HFFc6 (cell line): ENCODE measurements at regions not wholly inside any gene's neighbourhood (a gene's known extent, or its start where the extent isn't known, plus 50 kb on each side); places are given as distances from the start of the nearest gene placed in this dataset.
"Not testable (repeated sequence)": the region's sequence is repeated elsewhere in the genome, so short reads cannot be mapped to it uniquely, and the experiment has no call there.

Source experiments
- DNase-seq: peaks from one replicate; pipeline ENCODE4 v3.0.0-alpha.2; 2018
- H3K27ac Mint-ChIP-seq: 2 replicates; pipeline ENCODE4 v1.8.0; 2020; ENCODE audit warnings: mild to moderate bottlenecking, mixed read lengths
- H3K27me3 Mint-ChIP-seq: 2 replicates; pipeline ENCODE4 v1.8.0; 2021; ENCODE audit warnings: mild to moderate bottlenecking, moderate library complexity, mixed read lengths; ENCODE audit not compliant: insufficient read depth
- H3K36me3 Mint-ChIP-seq: 2 replicates; pipeline ENCODE4 v1.8.0; 2021; ENCODE audit warnings: low read depth, mixed read lengths
- H3K4me1 Mint-ChIP-seq: 2 replicates; pipeline ENCODE4 v1.8.0; 2020; ENCODE audit warnings: low read depth, mixed read lengths
- H3K4me3 Mint-ChIP-seq: 2 replicates; pipeline ENCODE4 v1.8.0; 2020; ENCODE audit warnings: mild to moderate bottlenecking, moderate library complexity, mixed read lengths
- H3K9me3 Mint-ChIP-seq: 2 replicates; pipeline ENCODE4 v1.8.0; 2020; ENCODE audit warnings: mild to moderate bottlenecking, mixed read lengths
- CTCF ChIP-seq: fragments of 200-600 bp; sonication (generic); IDR thresholded peaks from 2 replicates; pipeline ENCODE4 v1.5.0; 2021; ENCODE audit warnings: antibody characterized with exemption, mild to moderate bottlenecking

- H3K27ac Mint-ChIP-seq = no peak overlapping the region
- H3K36me3 Mint-ChIP-seq = peaks cover 3% of the 10 kb centered on the region; the same call in 1 of the 2 replicates
- no peaks in the 10 kb centered on the region for H3K27me3 Mint-ChIP-seq
- TF ChIP-seq CTCF = no peak
- no peaks in the 10 kb centered on the region for H3K4me1 Mint-ChIP-seq
- no peak for DNase-seq
- peaks cover 43% of the 10 kb centered on the region for H3K9me3 Mint-ChIP-seq
- no peak overlapping the region for H3K4me3 Mint-ChIP-seq
Observed at GRCh38 chr7:109456116-109456515, 886.4 kb downstream of the DNAJB9 start.

GRCh38 chr7:109460296-109460695 lies 890.6 kb downstream of the DNAJB9 start:
- H3K9me3 Mint-ChIP-seq = peaks cover 12% of the 10 kb centered on the region
- no peaks in the 10 kb centered on the region for H3K4me1 Mint-ChIP-seq
- no peaks in the 10 kb centered on the region for H3K27me3 Mint-ChIP-seq
- DNase-seq = no peak
- no peaks in the 10 kb centered on the region for H3K36me3 Mint-ChIP-seq
- H3K27ac Mint-ChIP-seq = no peak overlapping the region
- H3K4me3 Mint-ChIP-seq = no peak overlapping the region
- no peak for TF ChIP-seq CTCF

- peaks cover 11% of the 10 kb centered on the region for H3K9me3 Mint-ChIP-seq
- no peak for DNase-seq
- no peak overlapping the region for H3K4me3 Mint-ChIP-seq
- no peaks in the 10 kb centered on the region for H3K36me3 Mint-ChIP-seq
- no peak overlapping the region for H3K27ac Mint-ChIP-seq
- TF ChIP-seq CTCF = no peak
- no peaks in the 10 kb centered on the region for H3K27me3 Mint-ChIP-seq
- no peaks in the 10 kb centered on the region for H3K4me1 Mint-ChIP-seq
Observed at GRCh38 chr7:109462171-109462570, 892.5 kb downstream of the DNAJB9 start.

GRCh38 chr7:109467729-109468128 lies 898.1 kb downstream of the DNAJB9 start:
- H3K27me3 Mint-ChIP-seq, H3K27ac Mint-ChIP-seq, H3K36me3 Mint-ChIP-seq, H3K4me1 Mint-ChIP-seq, DNase-seq, H3K4me3 Mint-ChIP-seq, H3K9me3 Mint-ChIP-seq: not testable (repeated sequence)

GRCh38 chr7:109473172-109473571 lies 903.5 kb downstream of the DNAJB9 start:
- no peaks in the 10 kb centered on the region; the same call in 1 of the 2 replicates for H3K36me3 Mint-ChIP-seq
- H3K9me3 Mint-ChIP-seq = peaks cover 9% of the 10 kb centered on the region
- H3K4me3 Mint-ChIP-seq = no peak overlapping the region
- H3K4me1 Mint-ChIP-seq = no peaks in the 10 kb centered on the region
- DNase-seq = no peak
- no peak overlapping the region for H3K27ac Mint-ChIP-seq
- H3K27me3 Mint-ChIP-seq = no peaks in the 10 kb centered on the region
- no peak for TF ChIP-seq CTCF

GRCh38 chr7:109476409-109476808 lies 906.7 kb downstream of the DNAJB9 start:
- H3K27me3 Mint-ChIP-seq = no peaks in the 10 kb centered on the region
- no peak for DNase-seq
- peaks cover 8% of the 10 kb centered on the region for H3K9me3 Mint-ChIP-seq
- H3K4me3 Mint-ChIP-seq = no peak overlapping the region
- no peak overlapping the region for H3K27ac Mint-ChIP-seq
- no peaks in the 10 kb centered on the region; the same call in 1 of the 2 replicates for H3K36me3 Mint-ChIP-seq
- H3K4me1 Mint-ChIP-seq = no peaks in the 10 kb centered on the region
- TF ChIP-seq CTCF = no peak
